Mesodermal cell (in vitro differentiated cells): ENCODE measurements at regions not wholly inside any gene's neighbourhood (a gene's known extent, or its start where the extent isn't known, plus 50 kb on each side); places are given as distances from the start of the nearest gene placed in this dataset.

ENCODE experiments used
- H3K27ac ChIP-seq: 2 replicates; pipeline ENCODE4 v1.7.0; 2013; ENCODE audit warnings: mild to moderate bottlenecking, low read depth, low read length, moderate library complexity; ENCODE audit not compliant: severe bottlenecking
- H3K36me3 ChIP-seq: 2 replicates; pipeline ENCODE4 v1.7.1; 2013; ENCODE audit warnings: mild to moderate bottlenecking, low read length, moderate library complexity; ENCODE audit not compliant: control insufficient read depth, insufficient read depth
- H3K4me1 ChIP-seq: one replicate; pipeline ENCODE4 v1.7.1; 2013; ENCODE audit warnings: mild to moderate bottlenecking, low read length; ENCODE audit not compliant: insufficient read depth, control insufficient read depth, poor library complexity, severe bottlenecking
- H3K4me3 ChIP-seq: 2 replicates; pipeline ENCODE4 v1.7.0; 2013; ENCODE audit warnings: low read length, control low read depth, mild to moderate bottlenecking; ENCODE audit not compliant: insufficient read depth, poor library complexity, severe bottlenecking; ENCODE audit errors: extremely low read depth
- H3K9me3 ChIP-seq: 2 replicates; pipeline ENCODE4 v1.7.1; 2013; ENCODE audit warnings: mild to moderate bottlenecking, low read length, moderate library complexity; ENCODE audit not compliant: control insufficient read depth
- WGBS, 2 experiments: methylation state at CpG; one replicate each; pipeline ENCODE4 v1.1.5; 2013; ENCODE audit warnings: missing lambda C conversion rate in 2 of 2; ENCODE audit not compliant: insufficient coverage in 2 of 2; 5-methylcytosine and 5-hydroxymethylcytosine counted together

GRCh38 chr20:60313614-60314013, 355.4 kb downstream of the CDH26 start:
- Histone ChIP-seq H3K4me1 (no peaks in the 10 kb centered on the region), H3K9me3 (no peaks in the 10 kb centered on the region), H3K36me3 (no peaks in the 10 kb centered on the region), H3K4me3 (no peak overlapping the region), H3K27ac (no peak overlapping the region)
- WGBS, 2 experiments = 72 to 87% methylated on average over 3 to 5 of the region's 5 CpGs

GRCh38 chr20:60314727-60315126, 356.5 kb downstream of the CDH26 start:
- Histone ChIP-seq H3K4me1 (no peaks in the 10 kb centered on the region), H3K9me3 (no peaks in the 10 kb centered on the region), H3K36me3 (no peaks in the 10 kb centered on the region), H3K4me3 (no peak overlapping the region), H3K27ac (no peak overlapping the region)
- 75 to 81% methylated on average over 1 to 2 of the region's 3 CpGs for WGBS, 2 experiments

GRCh38 chr20:60316476-60317158, 358.4 kb downstream of the CDH26 start:
- H3K27ac ChIP-seq = no peak overlapping the region
- H3K4me1 ChIP-seq = no peaks in the 10 kb centered on the region
- WGBS, 2 experiments = 81 to 87% methylated on average over 6 of the region's 7 CpGs
- H3K4me3 ChIP-seq = no peak overlapping the region
- no peaks in the 10 kb centered on the region for H3K36me3 ChIP-seq
- no peaks in the 10 kb centered on the region for H3K9me3 ChIP-seq

- H3K4me1 ChIP-seq = no peaks in the 10 kb centered on the region
- H3K9me3 ChIP-seq = no peaks in the 10 kb centered on the region
- 85% methylated on average over 2 of the region's 3 CpGs; no CpG with 5 or more reads in 1 of the 2 experiments for WGBS, 2 experiments
- H3K4me3 ChIP-seq = no peak overlapping the region
- no peak overlapping the region for H3K27ac ChIP-seq
- H3K36me3 ChIP-seq = no peaks in the 10 kb centered on the region
These were observed 359.2 kb downstream of the CDH26 start for GRCh38 chr20:60317401-60317800.

- no peaks in the 10 kb centered on the region for H3K4me1 ChIP-seq
- H3K4me3 ChIP-seq = no peak overlapping the region
- H3K27ac ChIP-seq = no peak overlapping the region
- no peaks in the 10 kb centered on the region for H3K36me3 ChIP-seq
- H3K9me3 ChIP-seq = no peaks in the 10 kb centered on the region
- 83 to 91% methylated on average over 2 to 3 of the region's 3 CpGs for WGBS, 2 experiments
These were observed 363.4 kb downstream of the CDH26 start for GRCh38 chr20:60321601-60322000.

GRCh38 chr20:60326821-60327220, 368.6 kb downstream of the CDH26 start:
- Histone ChIP-seq H3K4me1 (no peaks in the 10 kb centered on the region), H3K27ac (no peak overlapping the region), H3K4me3 (no peak overlapping the region), H3K9me3 (no peaks in the 10 kb centered on the region), H3K36me3 (no peaks in the 10 kb centered on the region)
- WGBS, 2 experiments = 95 to 96% methylated on average over 3 of the region's 5 CpGs

GRCh38 chr20:60327971-60328660, 369.9 kb downstream of the CDH26 start:
- H3K36me3 ChIP-seq = no peaks in the 10 kb centered on the region
- no peak overlapping the region for H3K4me3 ChIP-seq
- H3K4me1 ChIP-seq = no peaks in the 10 kb centered on the region
- H3K9me3 ChIP-seq = no peaks in the 10 kb centered on the region
- WGBS, 2 experiments = 79 to 93% methylated on average over 2 to 3 of the region's 4 CpGs
- H3K27ac ChIP-seq = no peak overlapping the region

GRCh38 chr20:60330461-60330860, 372.2 kb downstream of the CDH26 start:
- no peaks in the 10 kb centered on the region for H3K9me3 ChIP-seq
- no peak overlapping the region for H3K4me3 ChIP-seq
- no peaks in the 10 kb centered on the region for H3K36me3 ChIP-seq
- H3K4me1 ChIP-seq = no peaks in the 10 kb centered on the region
- 100% methylated on average over 1 of the region's 3 CpGs; no CpG with 5 or more reads in 1 of the 2 experiments for WGBS, 2 experiments
- no peak overlapping the region for H3K27ac ChIP-seq

- no peaks in the 10 kb centered on the region for H3K4me1 ChIP-seq
- 86 to 93% methylated on average over 8 to 9 of the region's 11 CpGs for WGBS, 2 experiments
- H3K9me3 ChIP-seq = no peaks in the 10 kb centered on the region
- H3K36me3 ChIP-seq = no peaks in the 10 kb centered on the region
- no peak overlapping the region for H3K4me3 ChIP-seq
- no peak overlapping the region for H3K27ac ChIP-seq
These were observed 373.6 kb downstream of the CDH26 start for GRCh38 chr20:60331688-60332300.

GRCh38 chr20:60332523-60332922, 374.3 kb downstream of the CDH26 start:
- Histone ChIP-seq H3K9me3 (no peaks in the 10 kb centered on the region), H3K36me3 (no peaks in the 10 kb centered on the region), H3K27ac (no peak overlapping the region), H3K4me1 (no peaks in the 10 kb centered on the region), H3K4me3 (no peak overlapping the region)
- WGBS, 2 experiments = 69 to 80% methylated on average over 1 to 3 of the region's 3 CpGs

GRCh38 chr20:60334911-60335310, 376.7 kb downstream of the CDH26 start:
- Histone ChIP-seq H3K4me3 (no peak overlapping the region), H3K9me3 (no peaks in the 10 kb centered on the region), H3K36me3 (no peaks in the 10 kb centered on the region), H3K4me1 (no peaks in the 10 kb centered on the region), H3K27ac (no peak overlapping the region)
- 83 to 88% methylated on average over 1 to 3 of the region's 3 CpGs for WGBS, 2 experiments
